GM18867 (cell line): ENCODE measurements at regions not wholly inside any gene's neighbourhood (a gene's known extent, or its start where the extent isn't known, plus 50 kb on each side); places are given as distances from the start of the nearest gene placed in this dataset.

Experiments
- ATAC-seq: cut with Tn5 transposase; IDR thresholded peaks from one replicate; pipeline ENCODE4 v1.9.1; 2021; ENCODE audit warnings: mild to moderate bottlenecking, moderate library complexity; ENCODE audit not compliant: unreplicated experiment

GRCh38 chr13:48761256-48761655 lies 107.5 kb downstream of the CYSLTR2 start:
- ATAC-seq, result no peak

DNA sequence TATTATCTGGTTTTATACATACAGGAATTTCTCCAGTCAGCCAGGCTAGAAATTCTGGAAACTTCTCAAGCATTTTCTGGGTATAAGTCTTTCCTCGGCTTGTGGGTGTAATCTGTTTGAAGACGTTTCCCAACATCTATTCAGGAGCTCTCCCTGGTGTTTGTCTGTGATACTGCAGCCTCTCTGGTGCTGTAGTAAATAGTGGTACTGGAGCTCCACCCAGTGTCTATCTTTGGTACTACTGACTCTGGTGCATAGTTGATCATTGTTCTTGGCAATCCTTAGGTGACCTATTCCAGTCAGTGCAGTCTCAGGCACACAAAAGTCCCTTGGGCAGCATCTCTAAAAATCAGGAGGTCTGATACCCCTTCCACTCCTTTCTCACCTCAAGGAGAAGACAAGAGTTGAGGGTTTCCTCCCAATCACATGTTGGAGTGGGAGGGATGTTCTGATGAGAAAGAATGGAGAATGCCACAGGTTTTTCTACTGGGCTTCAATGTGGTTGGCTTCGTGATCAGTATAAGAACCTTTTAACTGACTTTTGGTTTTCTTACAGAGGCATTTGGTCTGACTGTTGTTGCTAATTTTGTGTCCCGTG lies 115.5 kb downstream of the CYSLTR2 start:
- peak; percentile 95 for ATAC-seq

DNA sequence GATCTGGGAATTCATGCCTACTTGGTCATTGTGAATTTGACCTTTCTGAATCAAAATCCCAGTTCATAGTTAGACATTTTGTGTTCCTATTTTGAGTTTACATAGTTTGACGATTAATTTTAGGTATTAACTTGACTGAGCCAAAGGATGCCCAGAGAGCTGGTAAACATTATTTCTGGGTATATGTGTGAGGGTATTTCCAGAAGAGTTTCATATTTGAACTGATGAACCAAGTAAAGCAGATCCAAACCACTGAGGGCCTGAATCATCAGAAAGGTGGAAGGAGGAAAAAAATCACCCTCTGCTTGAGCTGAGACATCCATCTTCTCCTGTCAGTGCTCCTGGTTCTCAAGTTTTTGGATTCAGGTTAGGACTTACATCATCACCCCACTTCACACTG lies 116.6 kb downstream of the CYSLTR2 start:
- ATAC-seq, result no peak

DNA sequence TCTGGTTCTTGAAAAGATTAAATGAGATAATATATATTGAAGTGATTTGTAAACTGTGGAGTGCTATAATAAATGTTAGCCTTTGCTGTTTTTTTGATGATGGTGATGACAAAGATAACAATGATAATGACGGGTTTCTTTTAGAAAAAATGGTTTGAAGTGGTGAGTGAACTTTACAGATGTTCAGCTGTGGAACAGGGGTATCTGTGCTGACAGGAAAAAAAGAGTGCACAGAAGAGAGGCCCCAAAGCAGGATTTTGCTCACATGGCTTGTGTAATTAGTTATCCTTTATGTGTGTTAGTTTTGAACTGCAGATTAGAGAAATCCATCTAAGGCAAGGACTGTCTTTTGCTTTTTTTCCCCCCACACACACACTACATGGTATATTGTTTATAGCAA lies 119.2 kb downstream of the CYSLTR2 start:
- ATAC-seq, result no peak

DNA sequence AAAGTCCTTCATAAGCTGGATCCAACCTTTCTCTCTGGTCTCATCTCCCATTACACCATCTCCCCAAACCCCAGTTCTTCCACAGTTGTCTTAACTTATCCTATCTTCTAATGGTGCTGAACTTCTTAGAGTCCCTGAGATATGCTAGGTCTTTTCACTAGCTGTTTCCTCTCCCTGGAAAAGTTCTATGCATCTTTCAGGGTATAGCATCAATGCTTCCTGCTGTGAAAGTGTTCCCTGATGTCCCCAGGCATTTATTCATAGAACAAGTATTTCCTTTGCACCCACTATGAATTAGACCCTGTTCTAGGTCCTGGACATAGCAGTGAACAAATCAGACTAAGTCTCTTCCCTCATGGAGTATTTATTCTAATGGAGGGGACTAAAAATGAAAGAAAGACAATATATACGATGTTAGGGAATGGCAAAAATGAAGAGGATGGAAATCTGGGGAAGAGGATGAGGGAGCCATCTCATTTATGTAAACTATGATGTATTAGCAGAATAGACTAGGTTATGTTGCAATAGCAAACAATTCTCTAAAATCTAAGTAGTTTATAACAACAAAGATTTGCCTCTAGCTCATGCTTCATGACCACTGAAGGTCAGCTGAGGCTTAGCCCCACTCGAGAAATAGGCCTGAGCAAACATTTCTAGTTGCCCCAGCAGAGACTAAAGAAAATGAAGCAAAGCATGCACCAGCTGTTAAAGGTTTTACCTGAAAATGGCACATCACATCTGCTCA lies 120.0 kb downstream of the CYSLTR2 start:
- no peak for ATAC-seq

DNA sequence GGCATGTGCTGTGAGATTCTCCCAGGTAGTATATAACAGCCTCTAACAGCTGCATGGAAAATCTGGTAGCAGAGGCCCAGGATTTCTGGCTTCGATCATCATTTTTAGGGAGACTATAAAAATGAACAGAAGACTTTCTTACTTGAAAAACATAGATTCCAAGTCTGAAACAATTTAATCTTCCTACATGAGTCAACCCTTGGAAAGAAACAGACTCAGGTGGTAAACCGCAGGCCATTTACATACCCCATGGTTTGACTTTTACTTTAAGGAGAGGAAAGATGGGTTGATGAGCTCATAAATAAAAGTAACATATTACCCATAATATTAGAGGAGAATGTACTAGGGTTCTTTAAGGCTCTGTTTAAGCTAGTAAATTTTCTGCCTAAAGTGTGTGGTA lies 121.6 kb downstream of the CYSLTR2 start:
- ATAC-seq, result no peak

DNA sequence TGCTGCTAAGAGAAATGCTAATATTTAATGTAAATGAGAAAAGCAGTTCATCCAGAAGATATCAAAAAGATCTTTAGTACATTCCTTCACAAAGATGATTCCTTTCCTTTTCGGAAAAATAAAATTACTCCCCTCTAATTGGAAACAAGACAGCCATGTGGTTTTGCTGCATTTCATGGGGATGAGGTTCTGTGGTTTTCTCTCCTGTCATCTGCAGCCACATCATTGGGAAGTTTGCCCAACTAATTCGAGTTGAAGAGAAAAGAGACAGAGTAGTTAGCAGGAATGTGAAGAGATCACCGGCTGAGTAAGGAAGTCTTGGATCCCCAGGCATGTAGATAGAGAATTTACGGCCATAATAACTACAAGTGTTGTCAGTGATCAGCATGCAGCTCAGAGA lies 122.1 kb downstream of the CYSLTR2 start:
- no peak for ATAC-seq

- ATAC-seq, result no peak
These were observed 122.7 kb downstream of the CYSLTR2 start for GRCh38 chr13:48776401-48776800.

DNA sequence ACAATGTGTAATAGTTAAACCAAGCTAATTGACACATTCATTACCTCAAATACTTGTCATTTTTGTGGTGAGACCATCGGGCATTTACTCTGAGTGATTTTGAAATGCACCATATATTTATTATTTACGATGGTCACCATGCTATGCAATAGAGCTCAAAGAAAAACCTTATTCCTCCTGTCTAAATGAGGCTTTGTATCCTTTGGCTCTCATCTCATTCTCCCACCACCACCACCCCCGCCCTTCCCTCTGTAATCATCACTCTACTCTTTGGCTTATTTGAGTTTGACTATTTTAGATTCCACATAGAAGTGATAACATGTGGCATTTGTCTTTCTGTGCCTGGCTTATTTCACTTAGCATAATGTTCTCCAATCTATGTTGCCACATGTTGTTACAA lies 124.9 kb downstream of the CYSLTR2 start:
- ATAC-seq, result no peak

GRCh38 chr13:48780713-48781341 lies 127.1 kb downstream of the CYSLTR2 start:
- no peak for ATAC-seq

DNA sequence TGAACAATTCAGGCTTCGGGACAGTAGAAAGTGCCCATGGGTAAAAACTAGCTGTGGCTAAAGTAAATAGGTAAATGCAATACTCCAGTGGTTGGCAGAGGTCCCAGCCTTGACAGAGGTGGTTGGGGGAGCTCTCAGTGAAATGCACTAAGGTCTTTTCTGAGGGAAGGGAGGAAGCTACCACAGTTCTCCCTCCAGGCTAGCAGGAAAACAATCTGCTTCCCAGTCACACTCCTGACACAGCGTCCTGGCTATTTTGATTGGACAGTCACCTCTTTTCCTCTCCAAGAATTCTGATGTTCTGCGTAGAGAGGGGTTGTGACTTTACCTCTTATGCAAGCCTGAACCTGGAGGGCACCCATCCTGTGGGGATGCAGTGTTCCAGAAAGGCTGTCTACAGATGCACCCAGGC lies 128.7 kb downstream of the CYSLTR2 start:
- no peak for ATAC-seq

GRCh38 chr13:48783181-48783630 lies 129.5 kb downstream of the CYSLTR2 start:
- ATAC-seq, result no peak

DNA sequence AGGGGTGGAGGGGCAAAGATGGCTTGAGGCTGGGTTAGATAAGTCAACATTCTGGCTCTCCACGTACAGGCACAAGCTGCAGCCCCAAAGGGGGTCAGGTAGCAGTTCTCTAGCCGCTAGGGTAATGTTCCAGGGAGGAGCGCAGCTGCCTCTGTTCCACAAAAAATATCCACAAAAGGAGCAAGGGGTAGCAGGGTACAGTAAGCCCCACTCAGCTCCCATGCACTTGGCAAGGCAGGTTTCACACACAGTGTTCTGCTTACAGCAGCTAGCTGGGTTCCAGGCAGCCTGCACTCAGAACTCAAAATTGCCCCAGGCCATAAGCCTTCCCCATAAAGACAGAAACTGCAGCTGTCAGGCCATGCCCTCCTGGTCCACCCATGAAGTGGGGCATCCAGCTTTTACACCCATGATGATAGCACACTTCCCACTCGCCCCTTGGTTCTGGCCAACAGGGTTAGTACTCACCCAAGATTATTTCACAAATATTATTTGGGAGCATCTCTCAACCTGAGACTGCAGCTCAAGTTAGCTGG lies 130.0 kb downstream of the CYSLTR2 start:
- no peak for ATAC-seq

- no peak for ATAC-seq
These were observed 131.3 kb downstream of the CYSLTR2 start for GRCh38 chr13:48784916-48785548.

GRCh38 chr13:48790199-48790598 lies 136.5 kb downstream of the CYSLTR2 start:
- ATAC-seq, result no peak

- no peak for ATAC-seq
These were observed 137.2 kb downstream of the CYSLTR2 start for GRCh38 chr13:48790966-48791365.

- ATAC-seq, result no peak
These were observed 143.4 kb downstream of the CYSLTR2 start for GRCh38 chr13:48797127-48797526.

GRCh38 chr13:48797761-48798160 lies 144.0 kb downstream of the CYSLTR2 start:
- no peak for ATAC-seq

DNA sequence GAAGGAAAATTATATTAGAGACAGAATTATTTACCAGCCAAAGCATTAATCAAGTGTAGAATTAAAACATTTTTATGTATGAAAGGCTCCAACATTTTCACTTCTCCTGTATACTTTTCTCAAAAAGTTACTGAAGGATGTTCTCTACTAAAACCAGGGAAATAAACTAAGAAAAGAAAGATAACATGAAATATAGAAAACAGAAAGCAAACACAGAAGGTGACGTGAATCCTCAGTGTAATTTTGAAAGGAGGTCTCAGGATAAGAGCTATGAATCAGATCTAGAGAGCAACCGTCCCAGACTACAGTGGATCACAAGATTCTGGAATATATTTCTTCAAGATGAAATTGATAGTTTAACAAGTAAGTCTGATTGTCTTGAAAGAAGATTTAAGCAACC lies 144.5 kb downstream of the CYSLTR2 start:
- ATAC-seq, result no peak

GRCh38 chr13:48801255-48801654 lies 147.5 kb downstream of the CYSLTR2 start:
- ATAC-seq, result no peak

DNA sequence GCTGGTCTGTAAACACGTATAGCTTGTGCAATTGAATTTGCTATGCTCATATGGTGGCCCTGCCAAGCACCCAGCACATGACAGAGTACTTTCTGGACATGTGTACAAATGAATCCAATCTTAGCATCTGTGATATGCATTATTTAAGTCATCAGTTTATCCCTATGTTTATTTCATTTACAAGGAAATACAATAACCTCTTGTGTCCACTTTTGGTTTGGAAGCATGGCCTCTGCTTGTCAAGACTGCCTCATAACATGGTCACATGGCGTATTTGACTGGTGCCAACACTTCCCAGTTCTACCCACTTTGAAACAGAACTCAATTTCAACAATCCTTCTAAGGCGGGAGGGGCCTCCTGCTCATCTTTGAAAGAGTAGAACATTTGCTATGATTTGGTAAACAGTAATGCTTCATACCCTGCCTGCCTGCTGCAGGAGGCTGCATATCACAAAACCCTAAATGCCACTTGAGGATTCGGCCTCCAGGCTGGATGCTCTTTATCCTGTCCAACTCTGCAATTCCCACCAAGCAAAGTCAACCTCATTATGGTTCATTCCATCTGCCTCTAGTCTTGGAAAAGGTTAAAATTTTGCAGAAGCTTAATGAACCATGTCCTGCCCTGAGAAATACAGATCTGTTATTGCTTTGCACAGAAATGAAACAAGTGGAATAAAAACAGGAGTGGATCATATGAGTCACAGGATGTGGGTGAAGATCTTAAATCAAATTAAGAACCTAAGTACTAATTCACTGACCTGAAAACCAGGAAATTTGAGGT lies 151.3 kb downstream of the CYSLTR2 start:
- ATAC-seq, result no peak
